ENCODE measurements at regions not wholly inside any gene's neighbourhood (a gene's known extent, or its start where the extent isn't known, plus 50 kb on each side); places are given as distances from the start of the nearest gene placed in this dataset.

- no peak overlapping the region for H3K27ac Mint-ChIP-seq
- ChIA-PET POLR2A (no interaction called here), CTCF (no interaction called here)
- no peak for DNase-seq (ENCODE audit: low spot score)
- H3K4me3 Mint-ChIP-seq, result no peak overlapping the region
- TF ChIP-seq STAT6 (CRISPR knock-in tag; conservative IDR thresholded peaks at IDR 0.05; ENCODE audit: low read depth) (no peak), ZMAT4 (CRISPR knock-in tag; IDR thresholded peaks at IDR 0.05) (no peak)
- no peaks in the 10 kb centered on the region for H3K4me1 Mint-ChIP-seq
- no peaks in the 10 kb centered on the region for H3K27me3 Mint-ChIP-seq (ENCODE audit: low read depth)
- H3K36me3 Mint-ChIP-seq, result no peaks in the 10 kb centered on the region
- H3K9me3 Mint-ChIP-seq, result peaks cover 30% of the 10 kb centered on the region
- ATAC-seq, result no peak
These were observed 965.1 kb downstream of the CCSER2 start for GRCh38 chr10:85293483-85293882.

DNA sequence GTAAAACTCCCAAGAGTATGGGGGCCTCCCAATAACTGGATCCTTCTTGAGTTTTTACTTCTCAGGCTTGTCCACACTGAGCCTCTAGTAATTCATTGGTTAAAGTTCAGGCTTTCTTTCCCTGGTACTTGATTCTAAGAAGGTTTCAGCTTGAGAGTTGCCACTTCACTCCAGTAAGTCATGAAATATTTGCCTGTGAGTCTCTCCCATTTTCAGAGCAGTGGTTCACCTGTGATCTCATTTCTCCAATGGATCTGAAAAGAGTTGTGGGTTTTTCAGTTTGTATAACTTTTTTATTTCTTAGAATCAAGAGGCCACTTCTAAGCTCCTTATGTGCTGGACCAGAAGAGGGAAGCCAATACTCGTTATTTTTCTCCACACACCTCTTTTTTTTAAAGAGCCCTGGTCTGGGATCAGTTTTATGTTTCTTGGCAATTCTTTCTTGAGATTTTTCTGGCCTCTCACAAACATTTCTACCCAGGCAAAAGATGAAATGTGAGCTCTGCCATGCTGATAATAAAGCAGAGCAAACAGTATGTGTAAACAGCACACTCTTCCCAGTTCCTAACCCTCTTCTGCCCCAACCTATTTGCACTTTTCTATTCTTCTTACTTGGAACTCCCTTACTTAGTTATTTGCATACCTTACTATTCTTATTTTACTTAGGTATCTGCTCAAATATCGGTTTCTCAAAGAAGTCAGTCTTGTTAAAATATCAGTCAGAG is 983.4 kb downstream of the CCSER2 start:
- ChIA-PET POLR2A (no interaction called here), CTCF (no interaction called here)
- H3K27me3 Mint-ChIP-seq (ENCODE audit: low read depth), result no peaks in the 10 kb centered on the region
- no peaks in the 10 kb centered on the region for H3K36me3 Mint-ChIP-seq
- H3K27ac Mint-ChIP-seq, result no peak overlapping the region
- H3K9me3 Mint-ChIP-seq, result no peaks in the 10 kb centered on the region
- H3K4me3 Mint-ChIP-seq, result no peak overlapping the region
- ATAC-seq (no peak), DNase-seq (ENCODE audit: low spot score) (no peak)
- H3K4me1 Mint-ChIP-seq, result no peaks in the 10 kb centered on the region
- TF ChIP-seq ZNF671 (CRISPR knock-in tag; IDR thresholded peaks at IDR 0.05), result no peak
- no peak for TF ChIP-seq KAT7 (CRISPR knock-in tag; IDR thresholded peaks at IDR 0.05; ENCODE audit: borderline replicate concordance)
- no peak for TF ChIP-seq TCF7 (CRISPR knock-in tag; IDR thresholded peaks at IDR 0.05; ENCODE audit: low read depth)
- no peak for TF ChIP-seq ZNF263 (CRISPR knock-in tag; IDR thresholded peaks at IDR 0.05; ENCODE audit: low read depth)
- TF ChIP-seq, protein P1, sequence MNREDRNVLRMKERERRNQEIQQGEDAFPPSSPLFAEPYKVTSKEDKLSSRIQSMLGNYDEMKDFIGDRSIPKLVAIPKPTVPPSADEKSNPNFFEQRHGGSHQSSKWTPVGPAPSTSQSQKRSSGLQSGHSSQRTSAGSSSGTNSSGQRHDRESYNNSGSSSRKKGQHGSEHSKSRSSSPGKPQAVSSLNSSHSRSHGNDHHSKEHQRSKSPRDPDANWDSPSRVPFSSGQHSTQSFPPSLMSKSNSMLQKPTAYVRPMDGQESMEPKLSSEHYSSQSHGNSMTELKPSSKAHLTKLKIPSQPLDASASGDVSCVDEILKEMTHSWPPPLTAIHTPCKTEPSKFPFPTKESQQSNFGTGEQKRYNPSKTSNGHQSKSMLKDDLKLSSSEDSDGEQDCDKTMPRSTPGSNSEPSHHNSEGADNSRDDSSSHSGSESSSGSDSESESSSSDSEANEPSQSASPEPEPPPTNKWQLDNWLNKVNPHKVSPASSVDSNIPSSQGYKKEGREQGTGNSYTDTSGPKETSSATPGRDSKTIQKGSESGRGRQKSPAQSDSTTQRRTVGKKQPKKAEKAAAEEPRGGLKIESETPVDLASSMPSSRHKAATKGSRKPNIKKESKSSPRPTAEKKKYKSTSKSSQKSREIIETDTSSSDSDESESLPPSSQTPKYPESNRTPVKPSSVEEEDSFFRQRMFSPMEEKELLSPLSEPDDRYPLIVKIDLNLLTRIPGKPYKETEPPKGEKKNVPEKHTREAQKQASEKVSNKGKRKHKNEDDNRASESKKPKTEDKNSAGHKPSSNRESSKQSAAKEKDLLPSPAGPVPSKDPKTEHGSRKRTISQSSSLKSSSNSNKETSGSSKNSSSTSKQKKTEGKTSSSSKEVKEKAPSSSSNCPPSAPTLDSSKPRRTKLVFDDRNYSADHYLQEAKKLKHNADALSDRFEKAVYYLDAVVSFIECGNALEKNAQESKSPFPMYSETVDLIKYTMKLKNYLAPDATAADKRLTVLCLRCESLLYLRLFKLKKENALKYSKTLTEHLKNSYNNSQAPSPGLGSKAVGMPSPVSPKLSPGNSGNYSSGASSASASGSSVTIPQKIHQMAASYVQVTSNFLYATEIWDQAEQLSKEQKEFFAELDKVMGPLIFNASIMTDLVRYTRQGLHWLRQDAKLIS (CRISPR knock-in tag; IDR thresholded peaks at IDR 0.05; ENCODE audit: borderline replicate concordance), result no peak
- no peak for TF ChIP-seq PRDM15 (CRISPR knock-in tag; IDR thresholded peaks at IDR 0.05)
- TF ChIP-seq MYBL2 (CRISPR knock-in tag; IDR thresholded peaks at IDR 0.05), result no peak
- TF ChIP-seq, protein P2, sequence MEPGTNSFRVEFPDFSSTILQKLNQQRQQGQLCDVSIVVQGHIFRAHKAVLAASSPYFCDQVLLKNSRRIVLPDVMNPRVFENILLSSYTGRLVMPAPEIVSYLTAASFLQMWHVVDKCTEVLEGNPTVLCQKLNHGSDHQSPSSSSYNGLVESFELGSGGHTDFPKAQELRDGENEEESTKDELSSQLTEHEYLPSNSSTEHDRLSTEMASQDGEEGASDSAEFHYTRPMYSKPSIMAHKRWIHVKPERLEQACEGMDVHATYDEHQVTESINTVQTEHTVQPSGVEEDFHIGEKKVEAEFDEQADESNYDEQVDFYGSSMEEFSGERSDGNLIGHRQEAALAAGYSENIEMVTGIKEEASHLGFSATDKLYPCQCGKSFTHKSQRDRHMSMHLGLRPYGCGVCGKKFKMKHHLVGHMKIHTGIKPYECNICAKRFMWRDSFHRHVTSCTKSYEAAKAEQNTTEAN (CRISPR knock-in tag; IDR thresholded peaks at IDR 0.05), result no peak
- TF ChIP-seq AR (CRISPR knock-in tag; IDR thresholded peaks at IDR 0.05), result no peak
- TF ChIP-seq MAX (CRISPR knock-in tag; IDR thresholded peaks at IDR 0.05), result no peak
- TF ChIP-seq E2F4 (CRISPR knock-in tag; IDR thresholded peaks at IDR 0.05; ENCODE audit: borderline replicate concordance, low read depth), result no peak
- no peak for TF ChIP-seq MLX (CRISPR knock-in tag; IDR thresholded peaks at IDR 0.05)

Measured in WTC11 (cell line).